ENCODE measurements at regions not wholly inside any gene's neighbourhood (a gene's known extent, or its start where the extent isn't known, plus 50 kb on each side); places are given as distances from the start of the nearest gene placed in this dataset.

GRCh38 chr7:118003476-118003875 lies 130.2 kb upstream of the CTTNBP2 start:
- Histone ChIP-seq H3K4me3 (no peak overlapping the region), H3K9me3 (replicated peaks in 1 of 11) (peaks cover 0 to 4% (median 0%) of the 10 kb centered on the region in 11 experiments; a peak in 2 of 22 replicates), H3K27ac (no peak overlapping the region), H3K4me2 (peak overlapping the region in 2 of 11 experiments; percentile 24 to 54; a peak in 4 of 22 replicates), H4K20me1 (no peaks in the 10 kb centered on the region), H3K36me3 (no peaks in the 10 kb centered on the region), H3K4me1 (peaks cover 0 to 11% (median 0%) of the 10 kb centered on the region in 10 experiments; a peak in 4 of 20 replicates), H3K27me3 (no peaks in the 10 kb centered on the region), H3K9ac (no peak overlapping the region)
- TF ChIP-seq Cebpa-rat (IDR thresholded peaks at IDR 0.05) = no peak

GRCh38 chr7:118005026-118005425 lies 131.8 kb upstream of the CTTNBP2 start:
- no peak overlapping the region for H3K4me2 ChIP-seq
- H3K27ac ChIP-seq = no peak overlapping the region
- H3K36me3 ChIP-seq = no peaks in the 10 kb centered on the region
- no peaks in the 10 kb centered on the region for H3K27me3 ChIP-seq
- no peak overlapping the region for H3K9ac ChIP-seq
- peaks cover 0 to 11% (median 0%) of the 10 kb centered on the region in 10 experiments; a peak in 4 of 20 replicates for H3K4me1 ChIP-seq
- peaks cover 0 to 4% (median 0%) of the 10 kb centered on the region in 11 experiments; a peak in 2 of 22 replicates for H3K9me3 ChIP-seq (replicated peaks in 1 of 11)
- TF ChIP-seq Cebpa-rat (IDR thresholded peaks at IDR 0.05) = no peak
- H4K20me1 ChIP-seq = no peaks in the 10 kb centered on the region
- H3K4me3 ChIP-seq = no peak overlapping the region

DNA sequence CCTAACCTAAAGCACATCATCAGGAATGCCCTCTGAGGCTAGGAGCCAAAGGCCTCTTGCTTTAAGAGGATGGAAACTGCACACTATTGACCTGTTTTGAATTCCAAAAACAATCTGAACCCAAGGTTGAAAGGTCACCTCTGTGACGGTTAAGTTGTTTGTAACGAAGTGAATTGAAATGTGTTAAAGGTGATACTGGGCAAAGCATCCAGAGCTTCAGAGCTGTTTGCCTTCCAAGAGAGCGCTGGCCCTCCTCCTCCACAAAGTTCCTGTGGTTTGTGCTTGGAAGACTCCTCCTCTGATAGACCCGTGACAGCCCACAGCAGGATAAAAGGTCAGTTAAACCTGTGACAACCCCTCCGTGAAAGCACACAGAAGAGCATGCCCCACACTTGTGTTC lies 133.7 kb upstream of the CTTNBP2 start:
- H3K27ac ChIP-seq = no peak overlapping the region
- H4K20me1 ChIP-seq = no peaks in the 10 kb centered on the region
- H3K9me3 ChIP-seq (replicated peaks in 1 of 11) = peaks cover 0 to 4% (median 0%) of the 10 kb centered on the region in 11 experiments; a peak in 2 of 22 replicates
- peaks cover 0 to 11% (median 0%) of the 10 kb centered on the region in 10 experiments; a peak in 4 of 20 replicates for H3K4me1 ChIP-seq
- H3K4me2 ChIP-seq = no peak overlapping the region
- TF ChIP-seq Cebpa-rat (IDR thresholded peaks at IDR 0.05) = no peak
- no peaks in the 10 kb centered on the region for H3K36me3 ChIP-seq
- no peak overlapping the region for H3K9ac ChIP-seq
- no peaks in the 10 kb centered on the region for H3K27me3 ChIP-seq
- H3K4me3 ChIP-seq = no peak overlapping the region

- Histone ChIP-seq H3K4me1 (no peaks in the 10 kb centered on the region), H3K4me3 (no peak overlapping the region), H3K4me2 (no peak overlapping the region), H3K27ac (no peak overlapping the region), H3K9ac (no peak overlapping the region), H3K36me3 (no peaks in the 10 kb centered on the region), H3K9me3 (replicated peaks in 1 of 11) (peaks cover 0 to 4% (median 0%) of the 10 kb centered on the region in 11 experiments; a peak in 2 of 22 replicates), H4K20me1 (no peaks in the 10 kb centered on the region), H3K27me3 (no peaks in the 10 kb centered on the region)
- no peak for TF ChIP-seq Cebpa-rat (IDR thresholded peaks at IDR 0.05)
These were observed 136.2 kb upstream of the CTTNBP2 start for GRCh38 chr7:118009419-118009818.

GRCh38 chr7:118011652-118012051 lies 138.4 kb upstream of the CTTNBP2 start:
- H3K9me3 ChIP-seq (replicated peaks in 1 of 11) = peaks cover 2 to 8% (median 4%) of the 10 kb centered on the region in 11 experiments; a peak in 17 of 22 replicates

DNA sequence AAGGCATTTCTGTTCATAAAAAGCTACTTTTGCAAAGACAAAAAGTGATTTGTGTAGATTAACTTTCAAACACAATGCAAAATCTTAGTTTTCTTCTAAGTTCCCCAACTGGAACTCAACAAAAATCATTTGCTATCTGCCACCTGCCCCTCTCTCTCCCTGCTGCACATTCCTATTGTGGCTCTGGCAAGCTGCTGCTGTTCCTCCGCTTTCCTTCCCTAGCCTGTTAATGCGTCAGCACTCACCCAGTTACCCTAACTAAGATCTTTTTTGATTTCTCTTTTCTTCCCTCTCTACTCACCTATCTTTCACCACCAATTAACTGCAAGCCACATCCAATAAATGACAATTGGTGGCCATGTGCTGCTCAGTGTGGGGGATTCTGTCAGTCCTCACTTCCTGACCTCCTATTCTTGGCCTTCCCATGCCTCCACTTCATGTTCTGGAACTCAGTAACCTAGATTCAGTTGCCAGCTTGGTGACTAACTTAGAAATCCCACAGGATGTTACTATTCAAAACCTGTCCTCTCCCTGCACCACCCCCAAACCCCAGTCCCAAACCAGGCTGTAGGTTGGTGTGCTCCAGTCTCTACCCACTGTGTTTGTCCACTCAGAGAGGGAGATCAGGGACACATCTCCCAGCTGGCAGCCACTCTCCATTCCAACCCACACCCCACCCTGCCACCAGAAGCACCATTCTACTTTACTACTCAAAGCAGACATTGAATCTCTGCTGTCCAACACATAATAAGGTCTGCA lies 140.2 kb upstream of the CTTNBP2 start:
- Histone ChIP-seq H3K27ac (no peak overlapping the region), H3K4me1 (no peaks in the 10 kb centered on the region), H3K9ac (no peak overlapping the region), H3K4me3 (no peak overlapping the region), H3K36me3 (no peaks in the 10 kb centered on the region), H3K9me3 (replicated peaks in 1 of 11) (peaks cover 18 to 22% (median 20%) of the 10 kb centered on the region in 11 experiments; a peak in 21 of 22 replicates), H4K20me1 (no peaks in the 10 kb centered on the region), H3K4me2 (no peak overlapping the region), H3K27me3 (no peaks in the 10 kb centered on the region)
- TF ChIP-seq Cebpa-rat (IDR thresholded peaks at IDR 0.05) = no peak

More at GRCh38 chr7:118011652-118012051, 138.4 kb upstream of the CTTNBP2 start:
- H3K4me3 ChIP-seq = no peak overlapping the region
- no peak overlapping the region for H3K4me2 ChIP-seq
- H3K9ac ChIP-seq = no peak overlapping the region
- no peak for TF ChIP-seq Cebpa-rat (IDR thresholded peaks at IDR 0.05)
- no peaks in the 10 kb centered on the region for H3K27me3 ChIP-seq
- no peaks in the 10 kb centered on the region for H4K20me1 ChIP-seq
- H3K4me1 ChIP-seq = no peaks in the 10 kb centered on the region
- H3K27ac ChIP-seq = no peak overlapping the region
- no peaks in the 10 kb centered on the region for H3K36me3 ChIP-seq

DNA sequence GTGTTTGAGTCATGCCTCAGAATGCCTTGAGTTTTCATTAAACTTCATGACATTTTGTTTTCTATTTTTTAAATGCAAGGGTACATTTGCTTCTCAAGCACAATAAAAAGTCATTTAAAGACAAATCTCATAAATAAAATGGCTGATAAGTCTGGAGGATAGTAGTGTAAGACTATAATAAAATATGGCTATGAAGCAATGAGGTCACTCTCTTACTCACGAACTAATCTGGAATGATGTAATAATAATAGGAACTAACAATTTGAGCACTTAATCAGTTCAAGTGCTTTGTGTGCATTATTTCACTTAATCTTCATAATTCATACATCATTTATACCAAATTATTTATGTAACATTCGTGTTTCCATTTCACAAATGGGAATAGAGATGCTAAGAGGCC lies 149.3 kb upstream of the CTTNBP2 start:
- Histone ChIP-seq H3K27ac (no peak overlapping the region), H3K4me1 (no peaks in the 10 kb centered on the region), H3K27me3 (no peaks in the 10 kb centered on the region)

DNA sequence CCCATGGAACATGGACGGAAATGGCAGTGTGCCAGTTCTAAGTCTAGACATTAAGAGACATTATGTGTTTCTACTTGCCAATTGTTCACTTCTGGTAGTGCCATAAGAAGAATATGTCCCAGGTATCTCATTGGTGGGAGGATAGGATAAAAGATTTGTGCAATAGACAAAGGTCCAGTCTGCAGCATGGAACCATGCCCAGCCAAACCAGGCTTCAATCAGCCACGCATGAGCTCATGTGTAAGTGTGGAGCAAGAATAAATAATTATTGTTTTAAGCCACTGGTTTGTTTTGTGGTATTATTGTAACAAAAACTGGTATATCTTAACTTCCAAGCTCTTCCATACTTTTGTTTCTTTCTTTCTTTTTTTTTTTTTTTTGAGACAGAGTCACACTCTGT lies 153.6 kb upstream of the CTTNBP2 start:
- Histone ChIP-seq H3K4me3 (no peak overlapping the region), H4K20me1 (no peaks in the 10 kb centered on the region), H3K9ac (no peak overlapping the region), H3K9me3 (replicated peaks in 1 of 11) (no peaks in the 10 kb centered on the region), H3K27me3 (no peaks in the 10 kb centered on the region), H3K4me1 (no peaks in the 10 kb centered on the region), H3K4me2 (no peak overlapping the region), H3K27ac (no peak overlapping the region), H3K36me3 (no peaks in the 10 kb centered on the region)
- TF ChIP-seq Cebpa-rat (IDR thresholded peaks at IDR 0.05) = no peak

More for the DNA sequence above, 149.3 kb upstream of the CTTNBP2 start:
- Histone ChIP-seq H3K9ac (no peak overlapping the region), H3K9me3 (replicated peaks in 1 of 11) (peaks cover 6 to 12% (median 8%) of the 10 kb centered on the region in 11 experiments; a peak in 18 of 22 replicates), H3K4me3 (no peak overlapping the region), H3K36me3 (no peaks in the 10 kb centered on the region), H3K4me2 (no peak overlapping the region), H4K20me1 (no peaks in the 10 kb centered on the region)
- TF ChIP-seq Cebpa-rat (IDR thresholded peaks at IDR 0.05) = no peak

- H3K9ac ChIP-seq = no peak overlapping the region
- H3K36me3 ChIP-seq = no peaks in the 10 kb centered on the region
- TF ChIP-seq Cebpa-rat (IDR thresholded peaks at IDR 0.05) = no peak
- no peaks in the 10 kb centered on the region for H4K20me1 ChIP-seq
- no peaks in the 10 kb centered on the region for H3K4me1 ChIP-seq
- no peak overlapping the region for H3K4me3 ChIP-seq
- no peaks in the 10 kb centered on the region for H3K9me3 ChIP-seq (replicated peaks in 1 of 11)
- no peak overlapping the region for H3K4me2 ChIP-seq
- no peak overlapping the region for H3K27ac ChIP-seq
- H3K27me3 ChIP-seq = no peaks in the 10 kb centered on the region
These were observed 155.0 kb upstream of the CTTNBP2 start for GRCh38 chr7:118028226-118028625.

Measured in BLaER1 treated with 17β-estradiol and CSF1 and Interleukin-3, amounts not matched to agents 10 nM and 100 nM (cell line).